ENCODE measurements at regions not wholly inside any gene's neighbourhood (a gene's known extent, or its start where the extent isn't known, plus 50 kb on each side); places are given as distances from the start of the nearest gene placed in this dataset.

- DNase-seq (ENCODE audit: low spot score), result no peak
Measured at GRCh38 chr6:148164645-148165044, 178.0 kb upstream of the SASH1 start.

- peak; percentile 30 for DNase-seq (ENCODE audit: low spot score)
Measured at GRCh38 chr6:148166339-148166968, 176.2 kb upstream of the SASH1 start.

GRCh38 chr6:148169706-148170105, 172.9 kb upstream of the SASH1 start:
- no peak for DNase-seq (ENCODE audit: low spot score)

GRCh38 chr6:148170286-148170685, 172.4 kb upstream of the SASH1 start:
- no peak for DNase-seq (ENCODE audit: low spot score)

- no peak for DNase-seq (ENCODE audit: low spot score)
Measured at GRCh38 chr6:148173548-148173947, 169.1 kb upstream of the SASH1 start.

- DNase-seq (ENCODE audit: low spot score), result no peak
Measured at GRCh38 chr6:148175550-148176188, 167.0 kb upstream of the SASH1 start.

- peak; percentile 16 for DNase-seq (ENCODE audit: low spot score)
Measured at GRCh38 chr6:148177589-148178233, 164.9 kb upstream of the SASH1 start.

- DNase-seq (ENCODE audit: low spot score), result no peak
Measured at GRCh38 chr6:148179786-148180185, 162.9 kb upstream of the SASH1 start.

- no peak for DNase-seq (ENCODE audit: low spot score)
Measured at GRCh38 chr6:148182378-148182777, 160.3 kb upstream of the SASH1 start.

GRCh38 chr6:148183776-148184175, 158.9 kb upstream of the SASH1 start:
- DNase-seq (ENCODE audit: low spot score), result no peak

- DNase-seq (ENCODE audit: low spot score), result no peak
Measured at GRCh38 chr6:148186916-148187315, 155.7 kb upstream of the SASH1 start.

- DNase-seq (ENCODE audit: low spot score), result no peak
Measured at GRCh38 chr6:148192310-148192709, 150.3 kb upstream of the SASH1 start.

- DNase-seq (ENCODE audit: low spot score), result no peak
Measured at GRCh38 chr6:148193063-148193680, 149.5 kb upstream of the SASH1 start.

- DNase-seq (ENCODE audit: low spot score), result no peak
Measured at GRCh38 chr6:148195511-148195910, 147.1 kb upstream of the SASH1 start.

GRCh38 chr6:148199584-148199983, 143.1 kb upstream of the SASH1 start:
- no peak for DNase-seq (ENCODE audit: low spot score)

- no peak for DNase-seq (ENCODE audit: low spot score)
Measured at GRCh38 chr6:148200293-148200692, 142.3 kb upstream of the SASH1 start.

GRCh38 chr6:148200781-148201180, 141.9 kb upstream of the SASH1 start:
- no peak for DNase-seq (ENCODE audit: low spot score)

- no peak for DNase-seq (ENCODE audit: low spot score)
Measured at GRCh38 chr6:148203281-148203925, 139.2 kb upstream of the SASH1 start.

GRCh38 chr6:148203970-148204369, 138.7 kb upstream of the SASH1 start:
- peak; percentile 43 for DNase-seq (ENCODE audit: low spot score)

GRCh38 chr6:148208298-148208697, 134.3 kb upstream of the SASH1 start:
- no peak for DNase-seq (ENCODE audit: low spot score)

- no peak for DNase-seq (ENCODE audit: low spot score)
Measured at GRCh38 chr6:148211777-148212324, 130.8 kb upstream of the SASH1 start.

GRCh38 chr6:148212366-148212765, 130.3 kb upstream of the SASH1 start:
- DNase-seq (ENCODE audit: low spot score), result no peak
